HG03025 (cell line): ENCODE measurements at regions not wholly inside any gene's neighbourhood (a gene's known extent, or its start where the extent isn't known, plus 50 kb on each side); places are given as distances from the start of the nearest gene placed in this dataset.
"Not testable (repeated sequence)": the region's sequence is repeated elsewhere in the genome, so short reads cannot be mapped to it uniquely, and the experiment has no call there.

Source experiments
- ATAC-seq: cut with Tn5 transposase; IDR thresholded peaks from one replicate; pipeline ENCODE4 v1.9.1; 2021; ENCODE audit warnings: mild to moderate bottlenecking, moderate library complexity; ENCODE audit not compliant: unreplicated experiment, low FRiP score

DNA sequence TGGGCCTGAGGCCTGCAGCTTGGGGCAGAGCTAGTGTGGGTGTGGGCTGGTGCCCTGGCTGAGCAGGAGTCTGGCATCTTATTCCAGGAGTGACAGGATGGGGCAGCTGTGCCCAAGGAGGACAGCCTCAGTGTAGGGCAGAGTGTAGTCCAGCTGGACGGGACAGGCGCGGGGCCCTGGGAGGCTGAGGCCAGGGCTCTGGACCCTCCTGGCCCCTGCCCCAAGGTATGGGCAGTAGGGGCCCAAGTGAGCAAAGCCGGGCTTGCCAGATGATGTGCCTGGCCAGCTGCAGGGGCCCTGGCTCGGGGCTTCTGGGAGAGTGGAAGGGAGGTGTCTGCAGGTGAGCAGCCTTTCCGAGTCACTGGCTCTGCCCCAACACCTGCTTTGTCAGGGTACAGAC, 1190.9 kb downstream of the BRD1 start:
- ATAC-seq = no peak

DNA sequence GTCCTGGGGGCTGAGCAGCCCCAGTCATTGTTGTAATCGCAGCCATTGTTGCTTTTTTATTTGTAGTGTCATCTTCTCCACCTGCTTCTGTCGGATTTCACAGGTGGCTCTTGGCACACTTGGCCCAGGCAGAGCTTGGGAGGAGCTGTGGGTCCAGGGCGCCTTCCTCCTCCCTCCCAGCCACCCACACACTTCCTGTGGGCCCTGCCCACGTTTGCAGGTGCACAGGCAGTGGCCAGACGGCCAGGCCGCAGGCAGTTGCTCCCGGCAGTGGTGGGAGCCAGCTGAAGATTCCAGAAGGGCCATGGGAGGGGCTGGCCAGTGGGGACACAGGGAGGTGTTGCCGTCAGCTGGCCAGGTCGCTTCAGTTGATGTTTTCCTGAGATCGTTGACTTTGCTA, 1191.9 kb downstream of the BRD1 start:
- ATAC-seq = no peak

DNA sequence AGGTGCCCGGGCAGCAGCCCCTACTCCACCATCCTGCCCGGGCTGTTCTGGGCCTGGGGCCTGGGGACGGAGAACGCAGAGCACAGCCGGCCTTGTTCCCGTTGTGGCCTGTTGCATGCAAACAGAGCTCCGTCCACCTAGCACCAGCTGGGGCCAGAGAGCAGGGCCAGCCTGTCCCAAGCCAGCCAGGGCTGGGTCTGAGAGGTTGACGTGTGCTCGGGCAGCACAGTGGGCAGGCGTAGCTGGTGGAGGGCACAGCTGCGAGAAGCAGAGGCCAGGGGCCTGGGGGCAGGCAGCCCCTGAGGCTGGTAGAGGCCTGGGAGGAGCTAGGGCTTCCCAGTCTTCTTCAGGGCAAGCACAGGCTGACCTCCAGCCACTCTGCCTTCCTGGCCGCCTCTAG, 1192.6 kb downstream of the BRD1 start:
- ATAC-seq = no peak

DNA sequence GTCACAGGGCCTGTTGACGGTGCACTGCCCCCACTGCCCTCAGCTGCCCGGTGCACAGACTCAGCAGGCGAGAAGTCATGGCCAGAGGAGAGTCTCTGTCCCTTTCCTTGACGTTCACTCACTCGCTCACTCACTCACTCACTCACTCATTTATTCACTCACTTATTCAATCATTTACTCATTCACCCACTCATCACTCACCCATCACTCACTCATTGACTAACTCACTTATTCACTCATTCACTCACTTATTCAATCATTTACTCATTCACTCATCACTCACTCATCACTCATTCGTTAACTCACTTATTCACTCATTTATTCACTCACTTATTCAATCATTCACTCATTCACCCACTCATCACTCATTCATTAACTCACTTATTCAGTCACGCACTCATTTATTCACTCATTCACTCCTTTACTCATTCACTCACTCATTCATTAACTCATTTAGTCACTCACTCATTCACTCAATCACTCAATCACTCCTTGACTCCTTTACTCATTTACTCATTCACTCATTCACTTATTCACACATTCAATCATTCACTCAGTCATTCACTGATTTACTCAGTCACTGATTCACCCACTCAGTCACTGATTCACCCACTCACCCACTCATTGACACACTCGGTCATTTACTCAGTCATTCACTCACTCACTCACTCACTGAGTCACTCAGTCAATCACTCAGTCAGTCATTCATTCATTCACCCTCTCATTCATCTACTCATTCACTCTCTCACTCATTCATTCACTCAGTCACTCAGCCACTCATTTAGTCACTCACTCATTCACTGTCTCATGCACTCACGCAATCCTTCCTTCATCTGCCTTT, 1193.5 kb downstream of the BRD1 start:
- no peak for ATAC-seq

DNA sequence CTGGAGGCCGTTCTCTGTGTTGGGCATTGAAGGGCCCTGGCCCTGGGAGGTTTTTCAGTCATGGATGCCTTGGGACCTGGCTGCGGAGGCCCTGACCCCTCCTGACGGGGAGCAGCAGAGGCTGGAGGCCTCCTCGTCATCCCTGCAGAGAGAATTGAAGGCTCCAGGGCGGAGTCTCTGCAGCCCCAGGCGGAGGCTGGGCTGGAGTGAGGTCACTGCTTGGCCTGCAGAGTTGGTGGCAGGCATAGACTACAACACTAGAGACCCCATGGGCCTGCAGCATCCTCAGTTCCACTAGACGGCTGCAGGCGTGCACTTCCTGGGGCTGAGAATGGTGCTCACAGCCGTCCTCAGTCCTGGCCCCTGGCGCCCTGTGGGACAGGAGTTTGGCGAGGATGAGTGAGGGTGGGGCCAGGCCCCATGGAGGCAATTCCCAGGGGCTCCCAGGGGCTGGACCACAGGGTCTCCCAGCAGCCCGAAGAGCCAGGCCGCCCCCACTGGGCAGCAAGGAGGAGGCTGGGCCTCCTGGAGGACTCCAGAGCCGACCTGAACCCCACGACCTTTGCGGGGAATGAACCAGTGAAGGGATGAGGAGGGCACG, 1194.9 kb downstream of the BRD1 start:
- ATAC-seq = no peak

DNA sequence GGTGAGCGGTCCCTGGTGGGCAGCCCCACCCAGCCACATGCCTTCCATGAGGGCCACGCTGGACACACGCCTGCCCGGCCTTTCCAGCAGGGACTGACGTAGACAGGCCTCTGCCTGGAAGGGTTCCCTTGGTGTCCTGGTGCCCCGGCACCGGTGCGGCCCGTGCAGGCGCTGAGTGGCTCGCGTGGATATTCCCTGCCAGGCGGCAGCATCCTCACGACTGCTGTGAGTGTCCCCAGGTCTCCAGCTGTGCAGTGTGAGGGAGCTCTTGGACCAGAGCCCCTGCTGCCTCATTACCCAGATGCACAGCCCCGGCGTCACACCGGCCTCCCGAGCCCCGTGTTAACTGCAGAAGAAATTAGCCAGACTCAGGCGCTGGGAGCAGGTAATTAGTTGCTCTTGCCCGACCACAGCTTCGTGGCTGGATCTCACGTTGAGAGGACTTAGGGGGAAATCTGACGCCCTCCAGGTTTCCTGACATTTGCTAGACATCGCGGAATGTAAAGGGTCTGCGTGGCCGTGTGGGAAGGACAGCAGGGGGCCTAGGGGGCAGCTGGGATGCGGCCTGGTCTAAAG, 1196.3 kb downstream of the BRD1 start:
- ATAC-seq = no peak

DNA sequence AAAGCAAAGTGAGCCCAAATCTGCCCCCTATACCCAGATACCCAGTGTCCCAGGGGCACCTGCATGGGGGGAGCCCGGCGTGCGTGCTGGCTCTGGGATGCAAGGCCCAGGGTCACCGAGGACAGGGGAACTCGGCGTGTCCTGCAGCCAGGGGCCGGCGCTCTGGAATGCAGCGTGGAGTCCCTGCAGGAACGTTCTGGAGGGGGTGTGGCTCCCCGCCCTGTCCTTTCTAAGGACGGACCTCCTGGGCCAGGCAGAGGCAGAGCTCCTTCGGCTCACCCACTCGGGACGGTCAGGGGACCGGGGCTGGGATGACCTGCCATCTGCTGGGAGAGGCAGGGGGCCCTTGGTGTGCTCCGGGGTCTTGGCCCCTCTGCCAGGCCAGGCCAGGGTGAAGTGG, 1196.8 kb downstream of the BRD1 start:
- no peak for ATAC-seq

DNA sequence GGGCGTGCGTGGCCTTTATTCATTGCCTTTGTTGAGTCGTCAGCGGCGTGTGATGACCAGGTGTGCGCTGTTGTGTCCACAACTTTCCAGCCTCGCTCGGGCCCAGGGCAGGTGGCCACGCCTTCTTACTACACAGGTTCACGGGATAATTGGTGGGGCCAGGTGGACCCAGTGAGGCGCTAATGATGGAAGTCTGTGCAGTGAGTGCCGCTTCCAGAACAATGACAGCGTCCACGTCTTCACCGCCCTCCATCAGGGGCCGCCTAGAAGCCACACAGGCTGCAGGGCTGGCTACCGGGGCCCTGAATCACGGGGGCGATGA, 1197.3 kb downstream of the BRD1 start:
- ATAC-seq = no peak

DNA sequence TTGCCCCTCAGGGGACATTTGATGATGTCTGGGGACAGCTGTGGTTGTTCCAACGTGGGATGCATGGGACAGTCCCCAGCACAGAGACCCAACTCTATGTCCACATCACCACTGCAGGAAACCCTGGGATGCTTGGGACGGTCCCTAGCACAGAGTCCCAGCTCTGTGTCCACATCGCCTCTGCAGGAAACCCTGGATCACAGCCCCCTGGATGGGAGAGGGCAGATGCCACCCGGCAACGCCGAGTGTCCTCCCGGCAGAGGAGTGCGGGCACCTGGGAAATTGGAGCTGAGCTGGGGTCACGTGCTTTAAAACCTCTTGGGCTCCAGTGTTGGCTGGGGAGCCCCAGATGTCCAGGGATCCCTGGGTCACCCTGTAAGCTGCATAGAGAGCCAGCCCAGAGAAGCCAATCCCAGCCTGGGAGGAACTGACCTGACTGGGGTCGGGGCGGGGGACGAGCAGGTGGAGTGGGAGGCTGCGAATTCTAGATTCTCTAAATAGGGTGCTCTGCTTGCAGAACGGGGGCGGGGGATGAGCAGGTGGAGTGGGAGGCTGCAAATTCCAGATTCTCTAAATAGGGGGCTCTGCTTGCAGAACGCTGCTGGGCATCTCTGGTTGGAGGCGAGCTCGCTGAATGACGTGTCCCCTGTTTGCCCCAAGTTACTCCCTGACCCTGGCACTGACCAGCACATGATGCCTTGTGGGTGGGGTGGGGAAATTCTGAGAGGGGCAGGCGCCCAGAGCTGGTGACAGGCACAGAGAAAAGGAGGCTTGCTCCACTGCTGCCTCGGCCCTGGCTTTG, 1197.8 kb downstream of the BRD1 start:
- ATAC-seq = no peak

DNA sequence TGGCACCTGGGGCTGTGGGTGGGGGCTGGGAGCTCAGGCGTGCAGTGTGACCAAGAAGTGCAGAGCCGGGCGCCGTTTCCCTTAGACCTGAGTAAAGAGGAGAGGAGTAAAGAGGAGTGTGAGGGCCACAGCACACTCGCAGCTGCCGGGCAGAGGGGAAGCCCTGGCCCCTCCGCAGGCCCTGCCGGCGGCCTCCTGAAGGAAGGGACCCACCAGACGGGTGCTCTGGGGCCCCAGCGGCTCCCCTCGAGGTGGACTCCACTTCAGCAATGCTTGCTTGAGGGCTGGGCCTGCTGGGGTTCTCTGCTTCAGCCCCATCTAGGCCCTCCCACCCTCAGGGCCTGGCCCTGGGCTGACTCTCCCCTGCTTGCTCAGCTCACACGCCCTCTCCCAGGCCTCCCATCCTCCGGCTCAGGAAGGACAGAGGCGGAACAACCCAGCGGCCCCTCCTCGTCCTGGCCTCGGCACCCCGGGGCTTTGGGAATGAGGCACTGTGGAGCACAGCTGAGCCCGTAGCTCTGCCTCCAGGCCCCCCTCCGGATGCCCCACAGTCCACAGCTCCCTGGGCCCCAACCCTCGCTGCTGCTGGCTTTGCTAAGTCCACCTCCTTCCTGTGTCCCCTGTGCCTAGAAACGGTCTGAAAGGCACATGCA, 1198.7 kb downstream of the BRD1 start:
- no peak for ATAC-seq

DNA sequence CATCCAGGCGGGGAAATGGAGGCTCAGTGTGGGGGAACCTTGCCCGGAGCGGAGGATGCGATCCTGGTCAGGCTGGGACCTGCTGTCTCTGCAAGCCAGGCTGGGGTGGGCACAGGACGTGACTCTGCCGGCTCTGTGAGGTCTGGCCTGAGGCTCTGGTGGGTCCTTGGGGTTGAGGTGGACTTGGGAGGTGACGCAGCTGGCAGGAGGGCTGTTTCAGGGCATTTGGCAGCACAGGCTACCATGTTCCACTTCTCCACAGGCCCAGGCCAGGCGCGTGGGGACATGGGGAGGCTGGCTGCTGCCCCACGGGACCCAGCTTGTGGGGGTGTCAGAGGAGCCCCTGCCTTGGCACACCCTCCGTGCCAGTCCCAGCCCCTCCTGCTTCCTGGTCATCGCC, 1199.7 kb downstream of the BRD1 start:
- no peak for ATAC-seq

DNA sequence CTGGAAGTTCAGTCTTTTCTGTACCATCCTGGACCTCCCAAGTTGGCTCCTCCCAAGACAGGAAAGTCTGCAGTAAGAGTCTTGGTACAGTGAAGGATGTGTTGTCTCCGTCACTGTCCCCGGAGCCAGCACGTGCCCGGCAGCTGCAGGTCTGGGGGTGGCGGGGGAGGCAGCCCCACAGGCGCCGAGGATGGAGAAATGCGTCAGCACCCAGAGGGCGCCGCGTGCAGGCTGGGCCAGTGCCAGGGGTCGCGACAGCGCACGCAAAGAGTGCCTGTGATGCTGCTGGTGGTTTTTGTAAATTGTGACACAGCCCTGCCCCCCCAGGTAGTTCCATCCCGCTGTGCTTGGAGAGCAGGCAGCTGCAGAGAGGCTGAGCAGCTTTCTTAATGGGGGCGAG, 1200.5 kb downstream of the BRD1 start:
- no peak for ATAC-seq

DNA sequence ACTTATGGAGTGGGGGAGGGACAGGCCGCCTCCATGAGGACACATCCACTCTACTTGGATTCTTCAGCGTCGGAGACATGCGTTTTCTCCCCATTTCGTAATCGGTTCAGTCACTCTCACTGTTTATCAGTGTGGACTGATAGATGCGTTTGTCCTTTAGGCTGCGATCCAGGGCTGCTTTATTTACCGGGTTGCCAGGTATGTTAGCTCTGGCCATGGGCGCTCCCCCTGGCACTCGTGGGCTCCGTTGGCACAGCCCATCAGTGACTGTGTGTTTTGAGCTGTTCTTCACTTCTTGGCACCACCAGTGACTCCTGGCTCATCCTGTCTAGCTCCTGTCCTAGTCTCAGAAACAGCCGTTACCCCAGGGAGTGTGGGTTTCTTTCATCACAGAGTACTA, 1203.3 kb downstream of the BRD1 start:
- no peak for ATAC-seq

DNA sequence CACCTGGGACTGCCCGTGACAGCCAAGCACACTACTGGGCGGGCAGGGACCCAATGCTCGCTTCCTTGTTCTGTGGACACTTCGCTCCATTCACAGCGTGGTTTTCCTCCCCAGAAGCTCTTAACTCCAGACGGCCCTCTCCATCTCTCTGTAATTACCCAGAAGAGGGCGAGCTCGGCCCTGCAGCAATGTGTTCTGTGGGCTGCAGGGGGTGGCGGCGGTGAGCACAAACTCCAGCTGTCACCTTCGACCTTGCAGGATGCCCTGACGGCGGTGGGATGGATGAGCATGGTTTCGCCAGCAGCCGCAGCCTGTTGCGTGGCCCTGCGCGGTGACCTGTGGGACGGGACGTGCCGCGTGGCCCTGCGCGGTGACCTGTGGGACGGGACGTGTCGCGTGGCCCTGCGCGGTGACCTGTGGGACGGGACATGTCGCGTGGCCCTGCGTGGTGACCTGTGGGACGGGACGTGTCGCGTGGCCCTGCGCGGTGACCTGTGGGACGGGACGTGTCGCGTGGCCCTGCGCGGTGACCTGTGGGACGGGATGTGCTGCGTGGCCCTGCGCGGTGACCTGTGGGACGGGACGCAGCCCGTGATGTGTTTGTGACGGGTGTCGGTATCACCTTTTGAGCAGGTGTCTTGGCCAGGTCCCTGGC, 1204.7 kb downstream of the BRD1 start:
- ATAC-seq = no peak

DNA sequence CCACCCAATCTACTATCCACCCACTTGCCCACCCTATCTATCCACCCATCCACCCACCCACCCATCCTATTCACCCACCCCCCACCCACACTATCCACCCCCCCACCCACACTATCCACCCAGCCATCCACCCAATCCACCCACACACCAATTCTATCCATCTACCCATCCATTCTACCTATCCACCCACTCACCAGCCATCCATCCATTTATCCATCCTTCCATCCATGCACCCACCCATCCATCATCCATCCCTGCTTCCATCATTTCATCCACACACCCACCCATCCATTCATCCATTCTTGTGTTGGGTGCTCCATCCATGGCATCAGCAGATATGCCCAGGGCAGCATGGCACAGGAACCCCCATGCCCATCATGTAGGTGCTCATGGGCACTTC, 1206.6 kb downstream of the BRD1 start:
- no peak for ATAC-seq

DNA sequence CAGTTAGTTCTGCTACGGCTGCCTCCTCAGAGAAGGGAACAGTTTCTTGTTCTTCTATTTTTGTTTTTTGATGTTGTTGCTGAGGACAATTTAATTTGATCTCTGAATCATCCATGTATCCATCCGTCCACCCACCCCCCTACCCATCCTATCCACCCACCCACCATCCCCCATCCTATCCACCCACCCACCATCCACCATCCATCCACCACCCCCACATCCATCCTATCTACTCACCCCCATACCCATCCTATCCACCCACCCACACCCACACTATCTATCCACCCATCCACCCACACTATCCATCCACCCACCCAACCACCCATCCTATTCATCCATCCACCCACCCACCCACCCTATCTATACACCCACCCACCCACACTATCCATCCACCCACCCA, 1207.2 kb downstream of the BRD1 start:
- not testable (repeated sequence) for ATAC-seq

DNA sequence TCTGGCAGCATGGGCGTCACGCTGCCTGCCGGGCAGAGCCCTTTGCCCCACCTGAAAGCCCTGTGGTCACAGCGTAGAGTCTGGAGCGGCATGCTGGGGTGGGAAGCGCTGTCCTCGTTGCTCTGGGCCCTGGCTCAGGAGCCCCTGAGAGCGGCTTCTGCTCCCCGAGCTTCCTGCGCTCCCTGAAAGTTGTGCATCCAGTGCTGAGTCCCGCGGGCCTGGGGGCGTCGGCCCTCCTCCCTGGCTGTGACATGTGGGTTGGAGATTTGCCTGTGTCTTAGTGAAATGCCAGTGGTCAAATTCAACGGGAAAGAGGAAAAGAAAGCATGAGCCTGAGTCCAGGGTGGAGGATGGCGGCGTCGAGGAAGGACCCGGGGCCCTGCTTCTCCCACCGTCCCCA, 1208.0 kb downstream of the BRD1 start:
- no peak for ATAC-seq

DNA sequence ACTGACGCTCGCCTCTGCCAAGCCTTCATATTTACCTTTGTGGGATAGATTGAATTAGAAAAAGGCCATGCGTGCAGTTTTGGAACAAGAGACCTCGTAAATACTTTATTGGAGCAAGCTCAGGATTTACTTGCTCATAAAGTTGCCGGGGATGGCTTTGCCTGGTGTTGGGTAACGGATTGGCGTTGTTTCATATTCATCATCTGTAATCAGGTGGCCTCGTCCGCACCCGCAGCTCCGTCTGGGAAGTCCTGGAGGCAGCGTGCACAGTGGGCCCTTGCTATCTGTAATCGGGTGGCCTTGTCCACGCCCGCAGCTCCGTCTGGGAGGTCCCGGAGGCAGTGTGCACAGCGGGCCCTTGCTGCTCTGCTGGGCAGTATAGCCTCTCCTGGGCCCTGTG, 1209.3 kb downstream of the BRD1 start:
- ATAC-seq = no peak

DNA sequence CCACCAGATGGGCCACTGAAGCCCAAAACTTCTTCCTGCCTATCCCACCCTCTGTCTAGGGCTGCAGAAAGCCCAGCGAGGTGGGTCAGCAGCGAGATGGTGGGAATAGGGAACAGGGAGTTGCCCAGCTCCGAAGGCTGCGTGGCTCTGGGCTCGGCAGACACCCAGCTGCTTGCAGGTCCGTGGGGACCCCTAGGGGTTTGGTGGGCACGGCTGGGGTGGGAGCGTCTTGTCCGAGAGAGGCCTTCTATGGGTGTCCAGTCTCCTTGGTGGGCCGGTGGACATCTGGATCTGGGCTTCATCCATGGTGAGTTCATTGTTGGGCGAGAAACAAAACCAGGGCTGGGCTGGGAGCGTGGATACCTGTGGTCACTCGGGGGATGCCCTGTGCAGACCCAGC, 1211.0 kb downstream of the BRD1 start:
- no peak for ATAC-seq
